HEK293 (cell line): ENCODE measurements at regions not wholly inside any gene's neighbourhood (a gene's known extent, or its start where the extent isn't known, plus 50 kb on each side); places are given as distances from the start of the nearest gene placed in this dataset.
A peak's percentile ranks its signal among the peaks of the same experiment; 100 is the strongest.

ENCODE experiments used
- CTCF ChIA-PET: fragments of 350-600 bp; formaldehyde crosslinking; extraction: SDS; loops from one replicate; lab custom pipeline; 2021; ENCODE audit warnings: antibody characterized with exemption; lab: Yijun Ruan, JAX
- POLR2A ChIA-PET: fragments of 300-600 bp; formaldehyde crosslinking; extraction: SDS; loops from one replicate; lab custom pipeline; 2020; ENCODE audit warnings: antibody characterized with exemption, inconsistent platforms; lab: Yijun Ruan, JAX
- H3K27ac ChIP-seq: fragments of 200-500 bp; sonication (Bioruptor generic); 2 replicates; pipeline ENCODE4 v1.5.1; 2014; ENCODE audit warnings: low read depth, low read length, control low read depth, inconsistent platforms; ENCODE audit errors: extremely low read depth
- H3K36me3 ChIP-seq, 2 experiments: fragments of 200-500 bp in 1 of 2; sonication (Bioruptor generic) in 1 of 2; 1 replicate in 1 of 2; 2 replicates in 1 of 2; pipeline ENCODE4 v1.5.1; 2014 to 2017; ENCODE audit warnings: inconsistent platforms in 2 of 2, low read length in 2 of 2; ENCODE audit not compliant: control insufficient read depth in 2 of 2, insufficient read depth in 1 of 2
- H3K4me1 ChIP-seq: fragments of 200-500 bp; sonication (Bioruptor generic); 2 replicates; pipeline ENCODE4 v1.5.1; 2014; ENCODE audit warnings: mild to moderate bottlenecking, low read length, inconsistent platforms; ENCODE audit not compliant: control insufficient read depth, insufficient read depth
- H3K4me3 ChIP-seq: 2 replicates; pipeline ENCODE4 v1.5.1; 2011; ENCODE audit warnings: low read depth, mild to moderate bottlenecking, control low read depth, low read length, moderate library complexity
- H3K9me3 ChIP-seq: fragments of 200-500 bp; sonication (Bioruptor generic); 2 replicates; pipeline ENCODE4 v1.5.1; 2014; ENCODE audit warnings: low read depth, low read length, inconsistent platforms; ENCODE audit not compliant: control insufficient read depth, insufficient read depth
- CTCF ChIP-seq: fragments of 450-650 bp; formaldehyde crosslinking; IDR thresholded peaks from 2 replicates; pipeline ENCODE4 v1.5.1; 2016; ENCODE audit warnings: missing biosample characterization, missing genetic modification characterization
- EGR2 ChIP-seq: fragments of 450-650 bp; formaldehyde crosslinking; IDR thresholded peaks from 2 replicates; pipeline ENCODE4 v1.5.1; 2016; ENCODE audit warnings: low read depth, missing biosample characterization, missing genetic modification characterization
- INSM2 ChIP-seq: fragments of 450-650 bp; formaldehyde crosslinking; IDR thresholded peaks from 2 replicates; pipeline ENCODE4 v1.5.1; 2016; ENCODE audit warnings: missing biosample characterization, missing genetic modification characterization
- KLF16 ChIP-seq: fragments of 450-650 bp; formaldehyde crosslinking; IDR thresholded peaks from 2 replicates; pipeline ENCODE4 v1.5.1; 2017; ENCODE audit warnings: missing biosample characterization, missing genetic modification characterization
- SP7 ChIP-seq: fragments of 450-650 bp; formaldehyde crosslinking; IDR thresholded peaks from 2 replicates; pipeline ENCODE4 v1.5.1; 2016; ENCODE audit warnings: missing biosample characterization, missing genetic modification characterization
- ZBTB48 ChIP-seq: fragments of 450-650 bp; formaldehyde crosslinking; IDR thresholded peaks from 2 replicates; pipeline ENCODE4 v1.5.1; 2016; ENCODE audit warnings: missing biosample characterization, missing genetic modification characterization
- ZNF10 ChIP-seq: fragments of 450-650 bp; formaldehyde crosslinking; IDR thresholded peaks from 2 replicates; pipeline ENCODE4 v1.5.1; 2017; ENCODE audit warnings: missing biosample characterization, missing genetic modification characterization
- ZNF121 ChIP-seq: fragments of 450-650 bp; formaldehyde crosslinking; IDR thresholded peaks from 2 replicates; pipeline ENCODE4 v1.5.1; 2016; ENCODE audit warnings: missing biosample characterization, missing genetic modification characterization
- ZNF19 ChIP-seq: fragments of 450-650 bp; formaldehyde crosslinking; IDR thresholded peaks from 2 replicates; pipeline ENCODE4; 2016; ENCODE audit warnings: missing biosample characterization, missing genetic modification characterization, low read depth
- ZNF202 ChIP-seq: fragments of 450-650 bp; formaldehyde crosslinking; IDR thresholded peaks from 2 replicates; pipeline ENCODE4 v1.5.1; 2016; ENCODE audit warnings: missing biosample characterization, missing genetic modification characterization, borderline replicate concordance
- ZNF211 ChIP-seq: fragments of 450-650 bp; formaldehyde crosslinking; IDR thresholded peaks from 2 replicates; pipeline ENCODE4 v1.5.1; 2016; ENCODE audit warnings: low read depth, missing biosample characterization, missing genetic modification characterization
- ZNF221 ChIP-seq: fragments of 450-650 bp; formaldehyde crosslinking; IDR thresholded peaks from 2 replicates; pipeline ENCODE4 v1.5.1; 2017; ENCODE audit warnings: missing biosample characterization, missing genetic modification characterization, borderline replicate concordance
- ZNF23 ChIP-seq: fragments of 450-650 bp; formaldehyde crosslinking; IDR thresholded peaks from 2 replicates; pipeline ENCODE4 v1.5.1; 2016; ENCODE audit warnings: missing biosample characterization, missing genetic modification characterization, borderline replicate concordance
- ZNF24 ChIP-seq: fragments of 450-650 bp; formaldehyde crosslinking; IDR thresholded peaks from 2 replicates; pipeline ENCODE4 v1.5.1; 2016; ENCODE audit warnings: missing biosample characterization, missing genetic modification characterization
- ZNF26 ChIP-seq: fragments of 450-650 bp; formaldehyde crosslinking; IDR thresholded peaks from 2 replicates; pipeline ENCODE4 v1.5.1; 2016; ENCODE audit warnings: missing biosample characterization, missing genetic modification characterization
- ZNF354C ChIP-seq: fragments of 450-650 bp; formaldehyde crosslinking; IDR thresholded peaks from 2 replicates; pipeline ENCODE4 v1.5.1; 2016; ENCODE audit warnings: missing biosample characterization, missing genetic modification characterization, low read depth, borderline replicate concordance
- ZNF426 ChIP-seq: fragments of 450-650 bp; formaldehyde crosslinking; IDR thresholded peaks from 2 replicates; pipeline ENCODE4 v1.5.1; 2017; ENCODE audit warnings: missing biosample characterization, missing genetic modification characterization, mild to moderate bottlenecking, inconsistent platforms, moderate library complexity
- ZNF48 ChIP-seq: fragments of 450-650 bp; formaldehyde crosslinking; IDR thresholded peaks from 2 replicates; pipeline ENCODE4 v1.5.1; 2016; ENCODE audit warnings: missing biosample characterization, missing genetic modification characterization
- ZNF513 ChIP-seq: fragments of 450-650 bp; IDR thresholded peaks from 2 replicates; pipeline ENCODE4 v1.5.1; 2018; ENCODE audit warnings: missing biosample characterization, missing genetic modification characterization
- ZNF555 ChIP-seq: fragments of 450-650 bp; formaldehyde crosslinking; conservative IDR thresholded peaks from 2 replicates; pipeline ENCODE4 v1.5.1; 2017; ENCODE audit warnings: missing biosample characterization, mild to moderate bottlenecking, missing genetic modification characterization, inconsistent platforms
- ZNF768 ChIP-seq: fragments of 450-650 bp; formaldehyde crosslinking; IDR thresholded peaks from 2 replicates; pipeline ENCODE4 v1.5.1; 2018; ENCODE audit warnings: missing biosample characterization, mild to moderate bottlenecking, missing genetic modification characterization
- ZNF792 ChIP-seq: fragments of 450-650 bp; formaldehyde crosslinking; IDR thresholded peaks from 2 replicates; pipeline ENCODE4 v1.5.1; 2016; ENCODE audit warnings: missing biosample characterization, missing genetic modification characterization
- ZSCAN23 ChIP-seq: fragments of 450-650 bp; formaldehyde crosslinking; IDR thresholded peaks from 2 replicates; pipeline ENCODE4 v1.5.1; 2016; ENCODE audit warnings: missing biosample characterization, missing genetic modification characterization
- ZXDB ChIP-seq: fragments of 450-650 bp; formaldehyde crosslinking; IDR thresholded peaks from 2 replicates; pipeline ENCODE4 v1.5.1; 2016; ENCODE audit warnings: missing biosample characterization, missing genetic modification characterization

- peak; percentile 73 for TF ChIP-seq ZNF513 (tag by site-specific recombination)
- peak; percentile 95 for TF ChIP-seq ZSCAN23 (tag by site-specific recombination)
- TF ChIP-seq ZNF221 (tag by site-specific recombination) = peak; percentile 46; the same call in 1 of the 2 replicates
- TF ChIP-seq ZNF23 (tag by site-specific recombination) = no peak
- TF ChIP-seq KLF16 = no peak; the same call in 1 of the 2 replicates
- no peak for TF ChIP-seq ZNF211 (tag by site-specific recombination)
- TF ChIP-seq ZNF768 (tag by site-specific recombination) = no peak
- TF ChIP-seq ZNF426 = no peak
- TF ChIP-seq ZNF202 (tag by site-specific recombination) = no peak
- TF ChIP-seq ZNF792 (tag by site-specific recombination) = no peak
- peak; percentile 82 for TF ChIP-seq ZNF10 (tag by site-specific recombination)
- no peak for TF ChIP-seq CTCF (tag by site-specific recombination)
- no peak for TF ChIP-seq EGR2 (tag by site-specific recombination)
- 0 out of 2 replicates have a peak, but pooled peaks have one; percentile 56 for TF ChIP-seq ZNF19 (tag by site-specific recombination)
- no peak for TF ChIP-seq ZNF48 (tag by site-specific recombination)
- peak; percentile 96 for TF ChIP-seq INSM2 (tag by site-specific recombination)
- peak; percentile 67; the same call in 1 of the 2 replicates for TF ChIP-seq ZNF121 (tag by site-specific recombination)
- TF ChIP-seq SP7 (tag by site-specific recombination) = peak; percentile 100
- TF ChIP-seq ZNF555 (tag by site-specific recombination) = no peak; the same call in 1 of the 2 replicates
- TF ChIP-seq ZBTB48 = no peak
- TF ChIP-seq, all 188 proteins: peak for 87
Observed at GRCh38 chr5:88515881-88516819, 247.5 kb upstream of the TMEM161B start (continued).

- Histone ChIP-seq H3K36me3 (no peaks in the 10 kb centered on the region), H3K4me3 (no peak overlapping the region), H3K4me1 (peaks cover 10% of the 10 kb centered on the region; the same call in 1 of the 2 replicates), H3K9me3 (no peaks in the 10 kb centered on the region)
- TF ChIP-seq ZNF221 (tag by site-specific recombination) (no peak), ZXDB (tag by site-specific recombination) (0 out of 2 replicates have a peak, but pooled peaks have one; percentile 3), ZNF26 (no peak), ZNF24 (tag by site-specific recombination) (0 out of 2 replicates have a peak, but pooled peaks have one; percentile 54), ZNF354C (no peak)
- TF ChIP-seq, all 188 proteins: peak for 2
- H3K27ac ChIP-seq = no peak overlapping the region
- ChIA-PET POLR2A (no interaction called here), CTCF (interaction anchor here (1.2 to 1.3 kb wide), 3 partner anchors 9 to 176 kb away, joined by 3 to 5 read pairs (median 3); no protein-coding TSS in a partner anchor)
Observed at GRCh38 chr5:88515068-88515467, 246.4 kb upstream of the TMEM161B start.
